ENCODE measurements at regions not wholly inside any gene's neighbourhood (a gene's known extent, or its start where the extent isn't known, plus 50 kb on each side); places are given as distances from the start of the nearest gene placed in this dataset.

- Histone ChIP-seq H3K4me3 (ENCODE audit: low read depth in 2 of 2, low read length in 2 of 2) (no peak overlapping the region), H3K9me3 (ENCODE audit: control insufficient read depth, insufficient read depth, low read depth, low read length) (no peaks in the 10 kb centered on the region), H3K36me3 (ENCODE audit: control insufficient read depth, insufficient read depth, low read length) (no peaks in the 10 kb centered on the region), H3K27me3 (ENCODE audit: control insufficient read depth, insufficient read depth, low read length) (no peaks in the 10 kb centered on the region; the same call in 1 of the 2 replicates), H3K27ac (ENCODE audit: low read length) (no peak overlapping the region), H3K4me1 (ENCODE audit: control insufficient read depth, insufficient read depth, low read length) (no peaks in the 10 kb centered on the region; the same call in 1 of the 2 replicates)
- intact Hi-C loops (cut with micrococcal nuclease; ENCODE audit: unreplicated experiment), result no loop called here
- ChIA-PET POLR2A (no interaction called here), CTCF (no interaction called here)
- TF ChIP-seq, protein P1, sequence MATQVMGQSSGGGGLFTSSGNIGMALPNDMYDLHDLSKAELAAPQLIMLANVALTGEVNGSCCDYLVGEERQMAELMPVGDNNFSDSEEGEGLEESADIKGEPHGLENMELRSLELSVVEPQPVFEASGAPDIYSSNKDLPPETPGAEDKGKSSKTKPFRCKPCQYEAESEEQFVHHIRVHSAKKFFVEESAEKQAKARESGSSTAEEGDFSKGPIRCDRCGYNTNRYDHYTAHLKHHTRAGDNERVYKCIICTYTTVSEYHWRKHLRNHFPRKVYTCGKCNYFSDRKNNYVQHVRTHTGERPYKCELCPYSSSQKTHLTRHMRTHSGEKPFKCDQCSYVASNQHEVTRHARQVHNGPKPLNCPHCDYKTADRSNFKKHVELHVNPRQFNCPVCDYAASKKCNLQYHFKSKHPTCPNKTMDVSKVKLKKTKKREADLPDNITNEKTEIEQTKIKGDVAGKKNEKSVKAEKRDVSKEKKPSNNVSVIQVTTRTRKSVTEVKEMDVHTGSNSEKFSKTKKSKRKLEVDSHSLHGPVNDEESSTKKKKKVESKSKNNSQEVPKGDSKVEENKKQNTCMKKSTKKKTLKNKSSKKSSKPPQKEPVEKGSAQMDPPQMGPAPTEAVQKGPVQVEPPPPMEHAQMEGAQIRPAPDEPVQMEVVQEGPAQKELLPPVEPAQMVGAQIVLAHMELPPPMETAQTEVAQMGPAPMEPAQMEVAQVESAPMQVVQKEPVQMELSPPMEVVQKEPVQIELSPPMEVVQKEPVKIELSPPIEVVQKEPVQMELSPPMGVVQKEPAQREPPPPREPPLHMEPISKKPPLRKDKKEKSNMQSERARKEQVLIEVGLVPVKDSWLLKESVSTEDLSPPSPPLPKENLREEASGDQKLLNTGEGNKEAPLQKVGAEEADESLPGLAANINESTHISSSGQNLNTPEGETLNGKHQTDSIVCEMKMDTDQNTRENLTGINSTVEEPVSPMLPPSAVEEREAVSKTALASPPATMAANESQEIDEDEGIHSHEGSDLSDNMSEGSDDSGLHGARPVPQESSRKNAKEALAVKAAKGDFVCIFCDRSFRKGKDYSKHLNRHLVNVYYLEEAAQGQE (IDR thresholded peaks at IDR 0.05; ENCODE audit: insufficient read depth in 1 of 2, low read depth in 2 of 2, low read length in 1 of 2), result no peak
- TF ChIP-seq SIN3A (IDR thresholded peaks at IDR 0.05; ENCODE audit: borderline replicate concordance, insufficient read depth, low read depth, low read length), result no peak
- no peak for TF ChIP-seq TCF7L2 (IDR thresholded peaks at IDR 0.05; ENCODE audit: low read depth, low read length)
- TF ChIP-seq, protein P2, sequence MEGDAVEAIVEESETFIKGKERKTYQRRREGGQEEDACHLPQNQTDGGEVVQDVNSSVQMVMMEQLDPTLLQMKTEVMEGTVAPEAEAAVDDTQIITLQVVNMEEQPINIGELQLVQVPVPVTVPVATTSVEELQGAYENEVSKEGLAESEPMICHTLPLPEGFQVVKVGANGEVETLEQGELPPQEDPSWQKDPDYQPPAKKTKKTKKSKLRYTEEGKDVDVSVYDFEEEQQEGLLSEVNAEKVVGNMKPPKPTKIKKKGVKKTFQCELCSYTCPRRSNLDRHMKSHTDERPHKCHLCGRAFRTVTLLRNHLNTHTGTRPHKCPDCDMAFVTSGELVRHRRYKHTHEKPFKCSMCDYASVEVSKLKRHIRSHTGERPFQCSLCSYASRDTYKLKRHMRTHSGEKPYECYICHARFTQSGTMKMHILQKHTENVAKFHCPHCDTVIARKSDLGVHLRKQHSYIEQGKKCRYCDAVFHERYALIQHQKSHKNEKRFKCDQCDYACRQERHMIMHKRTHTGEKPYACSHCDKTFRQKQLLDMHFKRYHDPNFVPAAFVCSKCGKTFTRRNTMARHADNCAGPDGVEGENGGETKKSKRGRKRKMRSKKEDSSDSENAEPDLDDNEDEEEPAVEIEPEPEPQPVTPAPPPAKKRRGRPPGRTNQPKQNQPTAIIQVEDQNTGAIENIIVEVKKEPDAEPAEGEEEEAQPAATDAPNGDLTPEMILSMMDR (IDR thresholded peaks at IDR 0.05), result no peak
- TF ChIP-seq POLR2AphosphoS5 (IDR thresholded peaks at IDR 0.05; ENCODE audit: low read depth, low read length), result no peak
- DNase-seq (ENCODE audit: low read depth, low spot score) (no peak), ATAC-seq (no peak)
- in situ Hi-C loops (cut with HindIII; ENCODE audit: low pct_unique_long_range_greater_than_20kb, low sequenced_read_pairs), result no loop called here
- no TSS peak for BruUV-seq (replicated peaks)
Measured at GRCh38 chr20:60240415-60240814, 282.2 kb downstream of the CDH26 start.

DNA sequence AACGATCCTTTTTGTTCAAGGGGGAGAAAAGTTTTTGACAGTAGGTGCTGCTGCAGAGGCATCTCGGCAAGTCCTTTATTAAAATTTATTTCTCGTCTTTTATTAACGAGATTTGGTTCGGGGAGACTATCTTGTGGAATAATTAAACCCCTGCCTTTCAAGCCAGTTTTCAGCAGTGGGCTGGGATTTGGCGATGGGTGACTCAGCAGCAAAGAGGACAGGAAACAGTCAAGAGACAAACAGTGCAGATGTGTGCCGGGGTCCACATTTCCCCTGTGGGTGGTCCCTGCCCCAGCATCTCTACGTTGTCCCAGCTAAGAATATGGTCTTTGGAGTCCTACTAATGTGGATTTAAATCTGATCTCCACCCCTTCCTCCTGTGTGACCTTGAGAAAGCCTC lies 282.8 kb downstream of the CDH26 start:
- Histone ChIP-seq H3K4me1 (ENCODE audit: control insufficient read depth, insufficient read depth, low read length) (no peaks in the 10 kb centered on the region; the same call in 1 of the 2 replicates), H3K27ac (ENCODE audit: low read length) (no peak overlapping the region), H3K27me3 (ENCODE audit: control insufficient read depth, insufficient read depth, low read length) (no peaks in the 10 kb centered on the region; the same call in 1 of the 2 replicates), H3K4me3 (ENCODE audit: low read depth in 2 of 2, low read length in 2 of 2) (no peak overlapping the region), H3K36me3 (ENCODE audit: control insufficient read depth, insufficient read depth, low read length) (no peaks in the 10 kb centered on the region), H3K9me3 (ENCODE audit: control insufficient read depth, insufficient read depth, low read depth, low read length) (no peaks in the 10 kb centered on the region)
- TF ChIP-seq TCF7L2 (IDR thresholded peaks at IDR 0.05; ENCODE audit: low read depth, low read length) (no peak), POLR2AphosphoS5 (IDR thresholded peaks at IDR 0.05; ENCODE audit: low read depth, low read length) (no peak), SIN3A (IDR thresholded peaks at IDR 0.05; ENCODE audit: borderline replicate concordance, insufficient read depth, low read depth, low read length) (no peak)
- TF ChIP-seq, protein P2 (IDR thresholded peaks at IDR 0.05), result no peak
- TF ChIP-seq, protein P1 (IDR thresholded peaks at IDR 0.05; ENCODE audit: insufficient read depth in 1 of 2, low read depth in 2 of 2, low read length in 1 of 2), result no peak
- POLR2A ChIA-PET, result no interaction called here
- intact Hi-C loops (cut with micrococcal nuclease; ENCODE audit: unreplicated experiment), result no loop called here
- CTCF ChIA-PET, result no interaction called here
- BruUV-seq (replicated peaks), result no TSS peak
- ATAC-seq, result no peak
- in situ Hi-C loops (cut with HindIII; ENCODE audit: low pct_unique_long_range_greater_than_20kb, low sequenced_read_pairs), result no loop called here
- DNase-seq (ENCODE audit: low read depth, low spot score), result no peak

Data from Panc1 (cell line).